Transverse colon (tissue), 4 donors: ENCODE measurements at regions not wholly inside any gene's neighbourhood (a gene's known extent, or its start where the extent isn't known, plus 50 kb on each side); places are given as distances from the start of the nearest gene placed in this dataset.

Source experiments
- DNase-seq: peaks from one replicate; pipeline ENCODE4 v3.0.0-alpha.2; 2019
- H3K27ac ChIP-seq, 4 donors: fragments of 200-600 bp; sonication (generic); 2 replicates each; pipeline ENCODE4 v1.5.1; 2016 to 2018; ENCODE audit warnings: inconsistent platforms in 4 of 4
- H3K27me3 ChIP-seq: fragments of 200-600 bp; sonication (generic); 2 replicates; pipeline ENCODE4 v1.5.1; 2017; ENCODE audit warnings: inconsistent platforms
- H3K36me3 ChIP-seq, 4 donors: fragments of 200-600 bp; sonication (generic); 2 replicates each; pipeline ENCODE4 v1.5.1; 2017 to 2019; ENCODE audit warnings: inconsistent platforms in 4 of 4
- H3K4me1 ChIP-seq, 4 donors: fragments of 200-600 bp; sonication (generic); 2 replicates each; pipeline ENCODE4 v1.5.1; 2017 to 2020; ENCODE audit warnings: inconsistent platforms in 4 of 4
- H3K4me3 ChIP-seq, 4 donors: fragments of 200-600 bp; sonication (generic); 1 replicate in 1 of 4; 2 replicates in 3 of 4; pipeline versions ENCODE4 v1.5.1 to v1.6.1; 2017 to 2019; ENCODE audit warnings: inconsistent platforms in 4 of 4
- H3K9me3 ChIP-seq, 2 donors: fragments of 200-600 bp; sonication (generic); 2 replicates each; pipeline ENCODE4 v1.5.1; 2017 to 2019; ENCODE audit warnings: inconsistent platforms in 2 of 2
- EP300 ChIP-seq: sonication (generic); formaldehyde crosslinking; IDR thresholded peaks from one replicate; pipeline ENCODE4 v1.6.1; 2017; ENCODE audit warnings: antibody characterized with exemption, low read depth
- POLR2A ChIP-seq: fragments of 450-650 bp; IDR thresholded peaks from one replicate; pipeline ENCODE4 v1.6.1; 2016; ENCODE audit warnings: antibody characterized with exemption, mild to moderate bottlenecking, moderate library complexity
- POLR2AphosphoS5 ChIP-seq, 3 donors: sonication (generic); formaldehyde crosslinking; IDR thresholded peaks; one replicate each; pipeline ENCODE4 v1.6.1; 2016; ENCODE audit warnings: antibody characterized with exemption in 3 of 3
- WGBS, 2 donors: methylation state at CpG; one replicate each; pipeline ENCODE4 v1.1.5; 2018; ENCODE audit warnings: low coverage in 1 of 2; 5-methylcytosine and 5-hydroxymethylcytosine counted together
- in situ Hi-C, 4 donors: fragments of 200-750 bp; cut with MboI; loops; one replicate each; pipeline versions ENCODE4 v1.15.0 to v1.15.1; 2017; ENCODE audit warnings: low sequenced_read_pairs in 3 of 4, low pct_ligation_motif_present in 1 of 4, low pct_unique_long_range_greater_than_20kb in 1 of 4
- intact Hi-C: fragments of 100-400 bp; cut with DNase I; formaldehyde crosslinking; loops from one replicate; pipeline ENCODE4 v1.15.1; 2023; ENCODE audit warnings: low total_unique reads
- TF ChIP-seq, protein P1 (sequence below), 5 experiments: fragments of 200-600 bp in 3 of 5; fragments of 450-650 bp in 2 of 5; sonication (generic) in 3 of 5; IDR thresholded peaks; 1 replicate in 2 of 5; 2 replicates in 3 of 5; pipeline ENCODE4 v1.5.1; 2016 to 2017; ENCODE audit warnings: antibody characterized with exemption in 5 of 5, inconsistent platforms in 3 of 5, mild to moderate bottlenecking in 2 of 5, moderate library complexity in 1 of 5

DNA sequence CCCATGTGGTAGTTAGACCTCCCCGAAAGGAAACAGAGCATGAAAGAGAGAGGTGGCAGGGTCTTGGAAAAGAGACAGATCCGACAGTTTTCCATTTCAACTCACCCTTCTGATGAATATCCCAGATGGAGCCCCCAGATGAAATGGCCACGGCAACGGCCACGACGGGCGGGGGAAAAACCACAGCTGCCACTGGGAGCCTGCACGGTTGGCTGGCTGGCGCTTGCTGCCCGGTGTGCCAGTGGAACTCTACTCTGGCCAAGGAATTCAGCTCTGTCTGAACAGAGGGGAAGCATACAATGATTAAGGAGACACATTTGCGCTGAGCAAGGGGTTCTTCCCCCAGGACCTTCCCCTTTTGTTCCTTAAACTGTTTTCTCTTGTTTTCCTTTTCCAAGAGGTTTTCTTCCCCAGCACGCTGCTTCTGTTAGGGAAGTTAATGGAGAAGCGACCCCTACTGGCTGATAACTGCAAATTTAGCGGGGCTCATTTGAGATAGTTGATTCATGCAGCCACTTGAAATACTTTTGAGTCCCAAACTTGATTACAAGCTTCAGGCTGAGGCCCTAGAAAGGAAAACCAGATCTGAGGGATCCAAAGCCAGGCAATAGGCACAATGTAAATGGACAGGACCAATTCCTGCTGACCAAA is 1122.5 kb downstream of the NCAM2 start:
- no peak for DNase-seq
- H3K27ac ChIP-seq: no peak overlapping the region
- in situ Hi-C loops: no loop called here
- H3K27me3 ChIP-seq: no peaks in the 10 kb centered on the region
- intact Hi-C loops: no loop called here
- no peaks in the 10 kb centered on the region for H3K9me3 ChIP-seq
- H3K4me3 ChIP-seq: no peak overlapping the region
- no peaks in the 10 kb centered on the region for H3K36me3 ChIP-seq
- H3K4me1 ChIP-seq: no peaks in the 10 kb centered on the region
- 82% methylated on average over 14 of the region's 14 CpGs; no CpG with 5 or more reads in 1 of the 2 donors for WGBS, 2 donors
- TF ChIP-seq POLR2A (no peak), POLR2AphosphoS5 (IDR thresholded peaks at IDR 0.05) (no peak), EP300 (no peak)
- TF ChIP-seq, protein P1, sequence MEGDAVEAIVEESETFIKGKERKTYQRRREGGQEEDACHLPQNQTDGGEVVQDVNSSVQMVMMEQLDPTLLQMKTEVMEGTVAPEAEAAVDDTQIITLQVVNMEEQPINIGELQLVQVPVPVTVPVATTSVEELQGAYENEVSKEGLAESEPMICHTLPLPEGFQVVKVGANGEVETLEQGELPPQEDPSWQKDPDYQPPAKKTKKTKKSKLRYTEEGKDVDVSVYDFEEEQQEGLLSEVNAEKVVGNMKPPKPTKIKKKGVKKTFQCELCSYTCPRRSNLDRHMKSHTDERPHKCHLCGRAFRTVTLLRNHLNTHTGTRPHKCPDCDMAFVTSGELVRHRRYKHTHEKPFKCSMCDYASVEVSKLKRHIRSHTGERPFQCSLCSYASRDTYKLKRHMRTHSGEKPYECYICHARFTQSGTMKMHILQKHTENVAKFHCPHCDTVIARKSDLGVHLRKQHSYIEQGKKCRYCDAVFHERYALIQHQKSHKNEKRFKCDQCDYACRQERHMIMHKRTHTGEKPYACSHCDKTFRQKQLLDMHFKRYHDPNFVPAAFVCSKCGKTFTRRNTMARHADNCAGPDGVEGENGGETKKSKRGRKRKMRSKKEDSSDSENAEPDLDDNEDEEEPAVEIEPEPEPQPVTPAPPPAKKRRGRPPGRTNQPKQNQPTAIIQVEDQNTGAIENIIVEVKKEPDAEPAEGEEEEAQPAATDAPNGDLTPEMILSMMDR (IDR thresholded peaks at IDR 0.05): peak in 1 of 5 experiments; percentile 13

DNA sequence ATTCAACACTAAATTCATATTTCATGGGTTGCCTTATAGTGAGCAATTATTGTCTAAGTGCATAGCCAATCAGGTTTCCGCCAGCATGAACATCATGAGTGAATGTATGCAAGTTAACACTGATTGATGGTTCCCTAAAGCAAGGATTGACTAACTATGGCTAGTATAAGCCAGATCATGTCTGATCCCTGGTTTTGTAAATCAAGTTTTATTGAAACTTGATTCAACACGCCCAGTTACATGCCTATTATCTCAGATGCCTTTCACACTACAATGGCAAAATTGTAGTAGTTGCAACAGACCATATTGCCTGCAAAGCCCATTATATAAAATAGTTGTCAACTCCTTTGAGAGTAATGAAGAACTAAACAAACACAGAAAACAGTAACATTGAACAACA is 1127.4 kb downstream of the NCAM2 start:
- intact Hi-C loops: no loop called here

DNA sequence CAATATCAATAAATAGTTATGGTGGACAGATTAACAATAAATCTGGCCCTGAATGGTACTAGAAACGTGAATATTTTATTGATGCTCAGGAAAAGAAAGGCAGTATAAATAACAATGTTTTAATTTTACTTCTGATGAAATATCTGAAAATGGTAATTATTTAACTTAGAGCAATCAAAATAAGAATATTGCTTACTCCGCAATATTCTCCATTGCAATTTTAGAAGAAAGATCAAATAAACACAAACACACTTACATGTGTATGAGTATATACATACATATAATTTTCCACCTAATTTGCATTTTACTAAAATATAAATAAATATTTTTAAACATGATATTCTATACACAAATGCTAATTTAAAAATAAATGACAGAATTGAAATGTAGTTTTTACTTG is 1130.5 kb downstream of the NCAM2 start:
- Histone ChIP-seq H3K4me1 (no peaks in the 10 kb centered on the region), H3K36me3 (no peaks in the 10 kb centered on the region), H3K9me3 (no peaks in the 10 kb centered on the region), H3K27me3 (no peaks in the 10 kb centered on the region), H3K4me3 (no peak overlapping the region), H3K27ac (no peak overlapping the region)
- no peak for DNase-seq
- TF ChIP-seq POLR2AphosphoS5 (IDR thresholded peaks at IDR 0.05) (no peak), EP300 (no peak), POLR2A (no peak)
- TF ChIP-seq, protein P1 (IDR thresholded peaks at IDR 0.05): no peak
- in situ Hi-C loops (no loop called here), intact Hi-C loops (no loop called here)
- 76 to 81% methylated on average over 2 of the region's 2 CpGs for WGBS, 2 donors

More for the DNA sequence above, 1127.4 kb downstream of the NCAM2 start:
- Histone ChIP-seq H3K9me3 (no peaks in the 10 kb centered on the region), H3K4me3 (no peak overlapping the region), H3K27me3 (no peaks in the 10 kb centered on the region), H3K27ac (no peak overlapping the region), H3K4me1 (no peaks in the 10 kb centered on the region), H3K36me3 (no peaks in the 10 kb centered on the region)
- in situ Hi-C loops: no loop called here
- 86 to 100% methylated on average over 2 of the region's 2 CpGs for WGBS, 2 donors
- TF ChIP-seq POLR2AphosphoS5 (IDR thresholded peaks at IDR 0.05): no peak
- DNase-seq: no peak

DNA sequence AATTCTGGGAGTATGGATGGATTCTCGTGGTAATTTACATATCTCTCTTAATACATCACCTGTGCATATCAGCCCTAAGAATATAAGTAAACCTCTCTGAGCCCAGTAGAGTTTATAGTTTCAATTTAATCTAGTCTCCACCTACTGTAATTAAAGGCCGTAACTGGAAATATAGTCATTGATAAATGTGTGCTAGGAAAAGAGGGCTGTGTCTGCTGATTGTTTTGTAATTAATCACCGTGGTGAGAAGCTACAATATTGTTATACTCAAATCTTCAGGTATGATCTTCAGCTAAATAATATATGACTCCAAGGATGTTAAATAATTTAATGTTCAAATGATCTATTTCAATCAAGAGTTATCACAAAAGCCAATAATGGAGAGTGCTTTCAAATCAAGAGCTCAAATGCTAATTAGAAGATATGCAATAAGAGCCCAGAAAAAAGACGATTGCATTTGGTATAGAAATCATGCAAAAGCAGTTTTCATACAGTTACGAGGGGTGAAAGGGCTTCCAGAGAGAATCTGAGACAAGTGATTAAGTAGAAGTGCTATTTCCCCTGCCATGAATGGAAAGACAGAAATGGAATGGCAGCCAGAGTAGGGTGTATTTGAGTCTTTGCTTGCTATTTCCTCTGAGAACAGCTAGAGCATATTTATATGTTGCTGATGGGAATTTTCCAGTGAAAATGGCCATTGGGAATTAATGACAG is 1134.3 kb downstream of the NCAM2 start:
- no peak for DNase-seq
- in situ Hi-C loops: no loop called here
- WGBS, 2 donors: 79% methylated on average over 5 of the region's 5 CpGs
- Histone ChIP-seq H3K27me3 (no peaks in the 10 kb centered on the region), H3K27ac (no peak overlapping the region), H3K4me3 (no peak overlapping the region), H3K36me3 (no peaks in the 10 kb centered on the region), H3K4me1 (no peaks in the 10 kb centered on the region), H3K9me3 (no peaks in the 10 kb centered on the region)
- TF ChIP-seq, protein P1 (IDR thresholded peaks at IDR 0.05): no peak
- TF ChIP-seq EP300 (no peak), POLR2AphosphoS5 (IDR thresholded peaks at IDR 0.05) (no peak), POLR2A (no peak)
- intact Hi-C loops: no loop called here
